Effector memory CD4-positive, alpha-beta T cell (primary cell): ENCODE measurements at regions not wholly inside any gene's neighbourhood (a gene's known extent, or its start where the extent isn't known, plus 50 kb on each side); places are given as distances from the start of the nearest gene placed in this dataset.
A peak's percentile ranks its signal among the peaks of the same experiment; 100 is the strongest.

ENCODE experiments used
- DNase-seq, 3 donors: peaks; one replicate each; pipeline ENCODE4 v3.0.0-alpha.2; 2020
- H3K27ac ChIP-seq: 2 replicates; pipeline ENCODE4 v1.7.0; 2013; ENCODE audit warnings: mild to moderate bottlenecking, low read length, moderate library complexity; ENCODE audit not compliant: insufficient read depth, poor library complexity, severe bottlenecking
- H3K27me3 ChIP-seq: replicated peaks from 2 replicates; pipeline ENCODE4 v1.7.0; 2013; ENCODE audit warnings: mild to moderate bottlenecking, low read length; ENCODE audit not compliant: insufficient read depth, control insufficient read depth, poor library complexity, severe bottlenecking
- H3K36me3 ChIP-seq: 2 replicates; pipeline ENCODE4 v1.7.0; 2013; ENCODE audit warnings: mild to moderate bottlenecking, low read length, moderate library complexity; ENCODE audit not compliant: control insufficient read depth, insufficient read depth
- H3K4me1 ChIP-seq: 2 replicates; pipeline ENCODE4 v1.7.0; 2013; ENCODE audit warnings: low read length, mild to moderate bottlenecking; ENCODE audit not compliant: control insufficient read depth, insufficient read depth, poor library complexity, severe bottlenecking
- H3K4me3 ChIP-seq: 2 replicates; pipeline ENCODE4 v1.7.0; 2013; ENCODE audit warnings: low read length, low read depth, mild to moderate bottlenecking; ENCODE audit not compliant: insufficient read depth, poor library complexity, severe bottlenecking
- H3K9me3 ChIP-seq: 2 replicates; pipeline ENCODE4 v1.7.0; 2013; ENCODE audit warnings: mild to moderate bottlenecking, low read length, moderate library complexity; ENCODE audit not compliant: control insufficient read depth

DNA sequence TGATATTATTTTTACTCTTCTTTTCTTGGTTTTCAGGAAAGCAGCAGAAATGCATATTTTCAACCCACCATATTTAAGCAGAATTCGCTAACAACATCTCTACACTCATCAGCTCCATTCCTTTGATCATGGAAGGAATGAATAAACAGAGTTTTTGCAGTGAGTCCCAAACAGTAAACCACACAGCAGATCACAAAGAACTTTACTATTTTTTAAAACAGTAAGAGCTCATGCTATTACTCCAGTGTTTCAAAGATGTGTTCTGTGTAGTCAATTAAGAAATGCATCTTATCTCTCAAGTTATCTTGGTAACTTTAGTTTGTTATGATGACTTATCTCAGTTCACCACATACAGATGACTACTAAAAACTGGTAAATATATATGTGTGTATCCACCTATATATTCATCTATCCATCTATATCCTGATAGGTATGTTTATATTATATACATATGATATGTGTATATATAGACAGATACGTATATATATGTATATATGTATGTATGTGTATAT is 843.5 kb downstream of the BCL11B start:
- H3K9me3 ChIP-seq: no peaks in the 10 kb centered on the region
- no peak overlapping the region for H3K4me3 ChIP-seq
- H3K36me3 ChIP-seq: no peaks in the 10 kb centered on the region
- no peaks in the 10 kb centered on the region for H3K27me3 ChIP-seq
- H3K4me1 ChIP-seq: peaks cover 2% of the 10 kb centered on the region
- H3K27ac ChIP-seq: no peak overlapping the region
- DNase-seq: no peak

DNA sequence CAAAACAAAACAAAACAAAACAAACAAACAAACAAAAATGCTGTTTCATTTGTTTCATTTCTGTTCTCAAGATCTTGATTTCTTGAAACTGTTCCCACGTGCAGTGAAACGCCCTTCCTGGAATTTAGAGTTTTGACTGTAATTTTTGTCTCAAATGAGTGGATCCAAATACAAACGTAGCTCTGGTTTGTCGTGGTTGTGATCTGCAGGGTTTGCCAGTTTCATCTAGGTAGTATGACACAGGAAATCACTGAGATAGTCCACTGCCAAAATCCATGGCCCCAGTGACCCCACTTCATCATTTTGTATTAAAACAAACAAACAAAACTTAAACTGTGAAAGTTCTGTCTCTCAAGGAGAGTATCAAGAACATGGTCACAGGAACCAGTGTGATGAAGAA is 838.6 kb downstream of the BCL11B start:
- no peak for DNase-seq
- Histone ChIP-seq H3K27me3 (no peaks in the 10 kb centered on the region), H3K4me1 (peaks cover 2% of the 10 kb centered on the region), H3K9me3 (no peaks in the 10 kb centered on the region), H3K36me3 (no peaks in the 10 kb centered on the region), H3K4me3 (no peak overlapping the region), H3K27ac (no peak overlapping the region)

DNA sequence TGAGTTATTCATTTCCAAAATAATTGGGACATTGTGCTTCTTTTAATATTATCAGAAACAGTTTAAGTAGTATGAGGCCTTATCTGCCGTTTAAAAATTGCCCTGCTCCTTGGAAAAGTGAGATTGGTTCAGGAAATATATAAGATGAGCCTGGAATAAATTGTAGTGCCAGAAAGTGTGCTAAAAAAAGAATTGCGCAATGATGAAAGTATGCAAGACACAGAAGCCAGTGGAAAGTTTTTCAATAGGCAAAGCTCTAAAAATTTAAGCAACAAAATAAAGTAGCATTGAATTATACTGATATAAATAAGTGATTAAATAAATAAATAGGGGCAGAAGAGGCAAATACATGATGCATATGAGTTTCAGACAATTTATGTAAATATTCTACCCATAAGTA is 834.9 kb downstream of the BCL11B start:
- peaks cover 2% of the 10 kb centered on the region for H3K4me1 ChIP-seq
- no peaks in the 10 kb centered on the region for H3K9me3 ChIP-seq
- no peaks in the 10 kb centered on the region for H3K36me3 ChIP-seq
- H3K4me3 ChIP-seq: no peak overlapping the region
- no peak for DNase-seq
- H3K27me3 ChIP-seq: no peaks in the 10 kb centered on the region
- no peak overlapping the region for H3K27ac ChIP-seq

DNA sequence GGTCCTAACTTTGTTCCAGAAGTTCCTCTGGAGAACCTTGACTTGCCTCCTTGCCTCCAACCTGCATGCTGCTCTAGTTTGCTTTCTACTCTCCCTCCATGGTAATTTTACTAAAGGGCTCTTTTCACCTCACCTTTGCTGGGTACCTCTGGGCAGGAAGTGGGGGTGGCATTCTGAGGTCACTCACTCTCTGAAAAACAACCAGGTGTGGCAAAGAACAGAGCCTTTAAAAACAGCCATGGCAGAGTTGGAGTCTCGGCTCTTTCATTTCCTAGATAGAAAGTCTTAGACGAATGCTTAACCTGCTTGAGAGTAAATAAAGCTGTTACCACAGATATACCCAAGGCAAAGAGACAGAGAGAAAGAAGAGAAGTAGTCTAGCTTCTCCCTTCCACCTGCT is 827.9 kb downstream of the BCL11B start:
- Histone ChIP-seq H3K4me1 (peaks cover 17% of the 10 kb centered on the region), H3K27me3 (no peaks in the 10 kb centered on the region), H3K9me3 (no peaks in the 10 kb centered on the region), H3K4me3 (no peak overlapping the region), H3K27ac (peak overlapping the region; percentile 45), H3K36me3 (no peaks in the 10 kb centered on the region)
- peak in 2 of 3 donors; percentile 6 to 10 for DNase-seq

DNA sequence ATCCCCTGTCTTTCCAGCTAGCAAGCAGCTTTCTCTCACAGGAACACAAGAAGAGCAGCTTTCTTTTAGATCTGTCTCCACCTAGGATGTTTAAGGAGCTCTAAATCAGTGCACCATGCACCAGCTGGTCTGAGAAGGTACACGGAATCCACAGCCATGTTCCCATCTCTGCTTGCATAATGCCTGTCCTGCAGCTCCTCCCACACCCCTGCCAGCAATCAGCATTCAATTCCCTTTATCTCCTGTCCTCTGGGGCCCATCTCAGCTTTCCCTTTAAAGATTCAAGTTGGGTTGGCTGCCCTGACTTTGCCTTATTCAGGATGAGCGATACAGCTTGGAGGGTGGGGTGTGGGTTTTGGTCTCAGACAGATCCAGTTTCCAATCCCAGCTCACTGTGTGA is 826.3 kb downstream of the BCL11B start:
- no peaks in the 10 kb centered on the region for H3K36me3 ChIP-seq

DNA sequence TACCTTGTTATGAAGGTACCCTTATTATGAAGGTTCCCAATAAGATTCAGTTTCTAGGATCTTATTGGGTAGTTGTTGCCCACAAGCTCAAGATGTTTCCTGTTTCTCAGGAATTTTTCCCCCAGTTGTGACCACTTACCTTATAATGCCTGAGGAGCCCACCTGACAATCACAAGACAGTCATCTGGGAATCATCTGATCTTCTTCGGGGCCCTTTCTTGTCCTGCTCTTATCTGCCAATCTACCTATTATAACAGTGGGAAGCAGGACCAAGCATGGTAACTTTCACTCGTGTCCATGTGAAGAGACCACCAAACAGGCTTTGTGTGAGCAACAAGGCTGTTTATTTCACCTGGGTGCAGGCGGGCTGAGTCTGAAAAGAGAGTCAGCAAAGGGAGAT is 825.5 kb downstream of the BCL11B start:
- Histone ChIP-seq H3K4me1 (peaks cover 17% of the 10 kb centered on the region), H3K4me3 (no peak overlapping the region), H3K9me3 (no peaks in the 10 kb centered on the region), H3K36me3 (no peaks in the 10 kb centered on the region), H3K27me3 (no peaks in the 10 kb centered on the region), H3K27ac (no peak overlapping the region)
- no peak for DNase-seq

More for the DNA sequence above, 826.3 kb downstream of the BCL11B start:
- Histone ChIP-seq H3K9me3 (no peaks in the 10 kb centered on the region), H3K27me3 (no peaks in the 10 kb centered on the region), H3K4me3 (no peak overlapping the region), H3K27ac (no peak overlapping the region), H3K4me1 (peaks cover 17% of the 10 kb centered on the region)
- DNase-seq: no peak

DNA sequence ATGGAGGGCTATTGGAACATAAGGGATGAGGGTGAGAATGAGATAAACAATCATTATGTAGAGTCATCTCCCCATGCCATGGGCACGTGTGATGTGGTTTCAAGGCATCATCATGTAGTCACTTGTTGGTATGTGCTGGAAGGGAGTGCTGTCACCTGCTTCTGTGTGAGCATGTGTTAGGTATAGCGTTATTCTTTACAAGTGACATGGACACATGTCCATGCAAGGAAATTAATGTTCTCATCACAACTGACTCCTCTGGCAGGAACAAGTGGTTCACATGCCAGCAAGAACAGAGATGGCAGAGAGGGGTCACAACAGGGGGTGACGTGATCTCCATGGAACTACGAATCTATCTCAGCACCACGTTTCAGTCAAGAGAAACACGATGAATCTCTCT is 815.8 kb downstream of the BCL11B start:
- Histone ChIP-seq H3K27me3 (no peaks in the 10 kb centered on the region), H3K36me3 (no peaks in the 10 kb centered on the region), H3K4me1 (no peaks in the 10 kb centered on the region), H3K4me3 (no peak overlapping the region), H3K9me3 (no peaks in the 10 kb centered on the region), H3K27ac (no peak overlapping the region)
- DNase-seq: no peak

DNA sequence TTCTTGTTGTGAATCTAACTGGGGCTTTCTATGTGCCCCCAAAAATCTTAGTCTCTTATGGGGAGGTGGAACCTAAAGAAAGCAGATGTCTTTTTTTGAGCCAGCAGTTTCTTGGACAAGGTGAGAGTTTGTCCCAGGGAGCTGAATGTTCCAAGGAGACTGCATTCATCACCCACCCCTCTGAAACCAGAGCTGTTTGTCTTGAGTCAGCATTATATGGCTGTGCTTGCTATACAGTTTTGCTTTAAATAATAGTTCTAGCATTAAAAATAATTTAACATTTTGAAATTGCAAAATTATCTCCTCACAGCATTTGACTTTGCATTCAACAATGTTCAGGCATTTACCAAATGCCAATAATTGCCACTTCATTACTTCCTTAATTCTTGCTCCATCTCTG is 813.3 kb downstream of the BCL11B start:
- Histone ChIP-seq H3K27me3 (no peaks in the 10 kb centered on the region), H3K36me3 (no peaks in the 10 kb centered on the region), H3K9me3 (no peaks in the 10 kb centered on the region), H3K4me3 (no peak overlapping the region), H3K4me1 (no peaks in the 10 kb centered on the region), H3K27ac (no peak overlapping the region)
- DNase-seq: no peak

DNA sequence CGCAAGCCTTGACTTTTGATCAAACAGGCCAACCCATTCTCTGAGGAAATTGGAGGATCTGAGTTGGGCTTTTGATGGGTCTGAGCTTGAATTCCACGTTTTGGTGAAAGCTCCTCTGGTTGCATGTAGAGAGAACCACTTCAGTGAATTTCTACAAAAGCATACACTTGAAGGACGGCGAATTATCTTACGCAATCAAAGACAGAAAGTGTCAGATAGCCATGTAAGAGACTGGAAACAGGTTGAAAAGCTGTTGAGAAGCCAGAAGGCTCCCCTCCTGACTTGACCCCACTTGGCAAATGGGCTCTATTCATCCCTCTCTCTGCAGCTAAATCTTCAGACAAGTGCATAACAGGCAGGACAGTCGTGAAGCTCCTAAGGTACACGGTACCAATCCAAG is 809.1 kb downstream of the BCL11B start:
- no peaks in the 10 kb centered on the region for H3K9me3 ChIP-seq
- DNase-seq: no peak
- H3K4me1 ChIP-seq: no peaks in the 10 kb centered on the region
- H3K36me3 ChIP-seq: no peaks in the 10 kb centered on the region
- H3K27ac ChIP-seq: no peak overlapping the region
- H3K27me3 ChIP-seq: no peaks in the 10 kb centered on the region
- no peak overlapping the region for H3K4me3 ChIP-seq

DNA sequence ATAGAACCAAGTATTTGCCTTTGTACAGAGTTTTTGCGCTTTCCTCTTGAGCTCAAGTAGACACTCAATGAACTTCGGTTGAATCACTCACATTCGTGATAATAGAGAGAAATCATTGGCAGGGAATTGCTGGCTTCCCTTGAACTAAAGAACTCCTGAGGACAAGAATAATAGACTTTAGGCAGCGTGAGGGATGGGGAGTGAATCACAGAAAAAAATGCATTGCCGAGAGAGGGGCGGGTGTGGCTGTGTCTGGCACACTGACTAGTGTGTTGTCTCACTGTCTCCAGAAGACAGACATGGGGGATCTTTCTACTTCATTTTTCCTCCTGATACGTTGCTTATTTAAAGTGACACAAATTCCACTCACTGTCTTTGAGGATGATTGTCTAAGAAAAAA is 805.2 kb downstream of the BCL11B start:
- Histone ChIP-seq H3K27me3 (no peaks in the 10 kb centered on the region), H3K4me3 (no peak overlapping the region), H3K27ac (no peak overlapping the region), H3K36me3 (no peaks in the 10 kb centered on the region), H3K4me1 (no peaks in the 10 kb centered on the region), H3K9me3 (no peaks in the 10 kb centered on the region)
- DNase-seq: no peak

DNA sequence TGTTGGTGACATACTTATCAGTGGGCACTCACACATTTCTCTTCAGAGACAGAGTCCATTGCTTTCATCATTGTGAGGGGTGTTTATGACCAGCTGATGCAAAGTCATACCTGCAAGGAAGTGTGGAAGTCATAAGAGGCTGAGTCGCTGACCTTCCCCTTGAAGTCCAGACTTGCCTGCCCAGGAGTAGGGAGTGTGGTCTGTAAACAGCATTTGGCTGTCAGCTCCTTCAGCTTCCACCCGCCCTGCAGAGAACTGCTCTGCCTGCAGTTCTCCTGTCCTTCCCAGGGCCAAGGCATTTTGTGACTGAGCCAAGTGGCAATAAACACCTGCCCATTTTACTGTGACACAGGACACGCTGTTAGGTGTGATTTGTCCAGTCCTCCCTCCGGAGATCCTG is 801.3 kb downstream of the BCL11B start:
- Histone ChIP-seq H3K4me1 (no peaks in the 10 kb centered on the region), H3K36me3 (no peaks in the 10 kb centered on the region), H3K27ac (no peak overlapping the region), H3K27me3 (no peaks in the 10 kb centered on the region), H3K9me3 (no peaks in the 10 kb centered on the region), H3K4me3 (no peak overlapping the region)
- no peak for DNase-seq
